ENCODE measurements at regions not wholly inside any gene's neighbourhood (a gene's known extent, or its start where the extent isn't known, plus 50 kb on each side); places are given as distances from the start of the nearest gene placed in this dataset.

- CTCF ChIA-PET, result no interaction called here
- TF ChIP-seq CTCF (IDR thresholded peaks at IDR 0.05; ENCODE audit: control extremely low read depth, extremely low read depth, low read depth, missing control alignments), result no peak
- DNase-seq (ENCODE audit: extremely low spot score), result no peak
- POLR2A ChIA-PET, result no interaction called here
Measured at GRCh38 chr2:3078684-3079083, 298.9 kb downstream of the EIPR1 start.

- ChIA-PET CTCF (no interaction called here), POLR2A (no interaction called here)
- no peak for DNase-seq (ENCODE audit: extremely low spot score)
- no peak for TF ChIP-seq CTCF (IDR thresholded peaks at IDR 0.05; ENCODE audit: control extremely low read depth, extremely low read depth, low read depth, missing control alignments)
Measured at GRCh38 chr2:3076848-3077642, 300.6 kb downstream of the EIPR1 start.

GRCh38 chr2:3075991-3076340, 301.7 kb downstream of the EIPR1 start:
- no peak for DNase-seq (ENCODE audit: extremely low spot score)
- no peak for TF ChIP-seq CTCF (IDR thresholded peaks at IDR 0.05; ENCODE audit: control extremely low read depth, extremely low read depth, low read depth, missing control alignments)
- CTCF ChIA-PET, result no interaction called here
- POLR2A ChIA-PET, result no interaction called here

DNA sequence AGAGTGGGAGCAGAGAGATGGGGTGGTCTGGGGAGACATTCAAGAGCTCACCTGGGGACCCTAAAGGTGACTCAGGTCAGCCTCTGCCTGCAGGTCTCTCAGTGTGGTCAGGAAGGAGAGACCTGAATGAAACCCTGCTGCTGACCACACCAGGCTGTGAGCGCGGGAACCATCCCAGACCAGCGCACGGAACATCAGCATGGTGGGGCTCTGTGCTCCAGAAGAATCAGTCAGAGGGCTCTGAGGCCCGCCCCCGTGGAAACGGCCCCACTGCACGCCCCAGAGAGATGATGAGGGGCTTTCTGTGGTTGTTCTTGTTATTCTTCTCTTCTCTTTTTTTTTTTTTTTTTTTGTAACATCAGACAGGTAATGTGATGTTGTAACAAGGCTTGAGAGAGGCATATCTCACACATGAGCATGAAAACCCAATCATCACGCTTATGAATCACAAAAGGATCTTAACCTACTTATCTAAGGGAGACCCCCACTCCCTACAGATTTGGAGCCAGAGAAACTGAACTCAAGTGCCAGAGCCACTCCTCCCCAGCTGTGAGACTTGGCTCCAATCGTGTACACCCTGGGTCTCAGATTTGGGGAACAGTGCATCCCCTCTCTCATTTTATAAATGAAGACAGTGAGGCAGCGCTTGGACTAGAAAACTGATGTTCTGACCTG, 302.2 kb downstream of the EIPR1 start:
- ChIA-PET POLR2A (no interaction called here), CTCF (no interaction called here)
- no peak for TF ChIP-seq CTCF (IDR thresholded peaks at IDR 0.05; ENCODE audit: control extremely low read depth, extremely low read depth, low read depth, missing control alignments)
- DNase-seq (ENCODE audit: extremely low spot score), result no peak

- no peak for DNase-seq (ENCODE audit: extremely low spot score)
- no peak for TF ChIP-seq CTCF (IDR thresholded peaks at IDR 0.05; ENCODE audit: control extremely low read depth, extremely low read depth, low read depth, missing control alignments)
- ChIA-PET POLR2A (no interaction called here), CTCF (no interaction called here)
Measured at GRCh38 chr2:3073704-3074103, 303.9 kb downstream of the EIPR1 start.

DNA sequence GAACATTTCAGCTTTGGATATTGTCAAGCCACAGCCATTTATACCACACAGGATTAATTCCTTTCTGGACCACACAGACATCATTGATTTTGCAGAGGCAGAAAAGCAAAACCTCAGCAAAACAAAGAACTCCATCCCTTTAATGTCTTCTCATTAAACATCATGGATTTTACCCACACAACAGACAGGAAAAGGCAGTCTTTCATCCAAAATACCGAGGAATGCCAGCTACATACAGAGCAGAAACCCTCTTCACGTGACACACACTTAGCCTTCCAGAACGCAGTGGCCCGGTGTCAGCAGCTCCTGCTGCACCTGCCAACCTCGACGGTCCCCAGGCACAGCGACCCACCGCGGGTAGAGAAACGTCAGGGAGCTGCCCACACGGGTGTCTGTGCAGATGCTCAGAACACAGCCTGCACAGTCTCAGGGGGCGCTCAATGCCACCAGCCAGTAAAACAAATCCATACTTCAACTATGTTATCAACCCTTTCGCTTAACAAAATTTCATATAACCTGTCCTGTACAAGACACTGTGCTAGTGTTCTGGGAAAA, 304.5 kb downstream of the EIPR1 start:
- CTCF ChIA-PET, result no interaction called here
- POLR2A ChIA-PET, result no interaction called here
- no peak for TF ChIP-seq CTCF (IDR thresholded peaks at IDR 0.05; ENCODE audit: control extremely low read depth, extremely low read depth, low read depth, missing control alignments)
- no peak for DNase-seq (ENCODE audit: extremely low spot score)
